SK-N-SH treated with all-trans-retinoic acid at 6 μM for 48 hours (cell line): ENCODE measurements at regions not wholly inside any gene's neighbourhood (a gene's known extent, or its start where the extent isn't known, plus 50 kb on each side); places are given as distances from the start of the nearest gene placed in this dataset.

ENCODE experiments used
- PPARA ChIP-seq: fragments of 250-450 bp; sonication (Bioruptor Pico); IDR thresholded peaks from 2 replicates; pipeline ENCODE4 v1.5.0; 2020; ENCODE audit warnings: mild to moderate bottlenecking, borderline replicate concordance
- TF ChIP-seq, protein P1 (sequence below): fragments of 250-450 bp; sonication (Bioruptor Pico); IDR thresholded peaks from 2 replicates; pipeline ENCODE4 v1.8.0; 2021; ENCODE audit warnings: low read depth, mild to moderate bottlenecking, moderate library complexity, borderline replicate concordance
- TF ChIP-seq, protein P2 (sequence below): fragments of 250-450 bp; sonication (Bioruptor Pico); IDR thresholded peaks from 2 replicates; pipeline ENCODE4 v1.5.1; 2020; ENCODE audit warnings: low read depth, mild to moderate bottlenecking, moderate library complexity

DNA sequence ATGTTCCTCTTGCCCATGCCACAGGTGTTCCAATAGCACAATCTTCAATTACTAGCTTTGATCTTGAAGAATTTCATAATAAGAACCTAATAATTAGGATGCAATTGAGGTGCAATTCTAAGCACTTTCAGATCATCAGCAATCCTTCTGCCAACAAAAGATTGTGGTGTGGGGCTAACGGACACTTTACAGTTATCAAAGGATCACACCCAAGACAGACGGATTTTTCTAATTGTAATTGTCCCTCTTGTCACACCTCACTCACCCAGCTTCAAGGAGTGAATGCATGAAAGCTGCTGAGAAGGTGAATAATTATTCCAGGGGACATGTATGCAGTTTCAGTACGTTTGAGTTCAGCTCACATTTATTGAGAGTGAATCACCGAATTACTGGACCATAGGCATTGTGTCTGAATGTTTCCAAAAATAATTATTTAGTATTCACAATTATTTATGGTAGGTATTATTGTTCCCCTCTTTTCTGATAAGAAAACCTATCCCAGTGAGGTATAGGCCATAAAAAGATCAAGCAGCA is 438.5 kb upstream of the TRIB2 start:
- TF ChIP-seq, protein P1, sequence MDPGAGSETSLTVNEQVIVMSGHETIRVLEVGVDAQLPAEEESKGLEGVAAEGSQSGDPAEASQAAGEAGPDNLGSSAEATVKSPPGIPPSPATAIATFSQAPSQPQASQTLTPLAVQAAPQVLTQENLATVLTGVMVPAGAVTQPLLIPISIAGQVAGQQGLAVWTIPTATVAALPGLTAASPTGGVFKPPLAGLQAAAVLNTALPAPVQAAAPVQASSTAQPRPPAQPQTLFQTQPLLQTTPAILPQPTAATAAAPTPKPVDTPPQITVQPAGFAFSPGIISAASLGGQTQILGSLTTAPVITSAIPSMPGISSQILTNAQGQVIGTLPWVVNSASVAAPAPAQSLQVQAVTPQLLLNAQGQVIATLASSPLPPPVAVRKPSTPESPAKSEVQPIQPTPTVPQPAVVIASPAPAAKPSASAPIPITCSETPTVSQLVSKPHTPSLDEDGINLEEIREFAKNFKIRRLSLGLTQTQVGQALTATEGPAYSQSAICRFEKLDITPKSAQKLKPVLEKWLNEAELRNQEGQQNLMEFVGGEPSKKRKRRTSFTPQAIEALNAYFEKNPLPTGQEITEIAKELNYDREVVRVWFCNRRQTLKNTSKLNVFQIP, result no peak
- no peak for TF ChIP-seq PPARA (CRISPR knock-in tag)
- TF ChIP-seq, protein P2, sequence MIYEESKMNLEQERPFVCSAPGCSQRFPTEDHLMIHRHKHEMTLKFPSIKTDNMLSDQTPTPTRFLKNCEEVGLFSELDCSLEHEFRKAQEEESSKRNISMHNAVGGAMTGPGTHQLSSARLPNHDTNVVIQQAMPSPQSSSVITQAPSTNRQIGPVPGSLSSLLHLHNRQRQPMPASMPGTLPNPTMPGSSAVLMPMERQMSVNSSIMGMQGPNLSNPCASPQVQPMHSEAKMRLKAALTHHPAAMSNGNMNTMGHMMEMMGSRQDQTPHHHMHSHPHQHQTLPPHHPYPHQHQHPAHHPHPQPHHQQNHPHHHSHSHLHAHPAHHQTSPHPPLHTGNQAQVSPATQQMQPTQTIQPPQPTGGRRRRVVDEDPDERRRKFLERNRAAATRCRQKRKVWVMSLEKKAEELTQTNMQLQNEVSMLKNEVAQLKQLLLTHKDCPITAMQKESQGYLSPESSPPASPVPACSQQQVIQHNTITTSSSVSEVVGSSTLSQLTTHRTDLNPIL (CRISPR knock-in tag), result no peak
